ENCODE measurements at regions not wholly inside any gene's neighbourhood (a gene's known extent, or its start where the extent isn't known, plus 50 kb on each side); places are given as distances from the start of the nearest gene placed in this dataset.

DNA sequence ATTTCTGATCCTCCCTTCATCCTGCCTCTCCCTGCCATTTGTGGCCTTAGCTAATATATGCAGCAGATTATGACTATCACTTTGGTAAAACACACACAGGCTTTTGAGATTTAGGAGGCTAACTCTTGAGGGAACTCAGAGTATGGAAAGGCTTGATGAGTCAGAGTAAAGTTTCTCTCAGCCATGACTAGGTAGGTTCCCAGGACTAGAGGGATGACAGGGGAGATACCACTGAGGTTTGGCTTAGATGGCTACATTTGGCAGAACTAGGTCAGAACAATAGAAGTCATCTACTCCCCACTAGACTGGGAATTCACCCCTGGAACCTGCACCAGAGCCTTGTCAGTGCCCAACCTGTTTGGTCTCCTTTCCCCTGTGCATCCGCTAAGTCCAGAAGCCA is 585.7 kb downstream of the TLL1 start:
- Histone ChIP-seq H3K23ac (ENCODE audit: insufficient read length, low read depth, low read length) (no peak overlapping the region), H3K18ac (ENCODE audit: insufficient read length, low read depth, low read length) (no peak overlapping the region), H3K4ac (ENCODE audit: low read depth, low read length) (no peak overlapping the region), H3K4me2 (ENCODE audit: insufficient read depth, insufficient read length, low read length) (no peak overlapping the region), H4K8ac (replicated peaks; ENCODE audit: insufficient read length, low read depth, low read length) (no peak overlapping the region), H3K4me1 (ENCODE audit: insufficient read depth, low read length) (no peaks in the 10 kb centered on the region), H3K27ac (ENCODE audit: insufficient read length, low read depth, low read length) (no peak overlapping the region), H3K79me1 (ENCODE audit: insufficient read depth, low read depth, low read length, poor library complexity, severe bottlenecking) (no peaks in the 10 kb centered on the region), H2AK5ac (ENCODE audit: insufficient read length, low read length) (no peak overlapping the region), H3K56ac (ENCODE audit: insufficient read length, low read depth, low read length) (no peak overlapping the region), H3T11ph (ENCODE audit: low read length) (no peak overlapping the region), H2BK12ac (ENCODE audit: insufficient read length, low read depth, low read length) (no peak overlapping the region), H4K91ac (ENCODE audit: insufficient read length, low read depth, low read length) (no peak overlapping the region), H3K14ac (ENCODE audit: insufficient read depth, low read length) (no peak overlapping the region), H2BK20ac (ENCODE audit: low read depth, low read length, poor library complexity, severe bottlenecking) (no peak overlapping the region), H2BK15ac (ENCODE audit: low read depth, low read length) (no peak overlapping the region), H2BK120ac (ENCODE audit: low read depth, low read length, poor library complexity, severe bottlenecking) (no peak overlapping the region), H2BK5ac (ENCODE audit: insufficient read length, low read length) (no peak overlapping the region), H3K23me2 (ENCODE audit: insufficient read length, low read depth, low read length, poor library complexity, severe bottlenecking) (no peaks in the 10 kb centered on the region), H3K27me3 (ENCODE audit: insufficient read depth, low read length) (no peaks in the 10 kb centered on the region), H4K20me1 (ENCODE audit: control insufficient read depth, insufficient read depth, insufficient read length) (no peaks in the 10 kb centered on the region), H3K9ac (ENCODE audit: extremely low read depth, insufficient read length, low read length) (no peak overlapping the region), H3K79me2 (ENCODE audit: insufficient read depth, low read length) (no peaks in the 10 kb centered on the region), H3K9me3 (ENCODE audit: control insufficient read depth, low read depth, low read length) (no peaks in the 10 kb centered on the region), H4K5ac (ENCODE audit: insufficient read length, low read depth, low read length) (no peak overlapping the region), H2AFZ (ENCODE audit: low read length) (no peak overlapping the region)
- Mint-ChIP-seq H3K27me3 (ENCODE audit: low read depth) (no peaks in the 10 kb centered on the region), H3K36me3 (ENCODE audit: insufficient read depth in 1 of 3, low read depth in 3 of 3) (peaks cover 8 to 25% (median 9%) of the 10 kb centered on the region in 3 experiments; a peak in 6 of 7 replicates), H3K9me3 (peaks cover 18% of the 10 kb centered on the region in 2 experiments), H3K4me3 (no peak overlapping the region), H3K4me1 (peaks cover 3% of the 10 kb centered on the region in 2 experiments; a peak in 3 of 4 replicates), H3K27ac (no peak overlapping the region; a peak in 1 of 7 replicates)
- TF ChIP-seq, protein P1, sequence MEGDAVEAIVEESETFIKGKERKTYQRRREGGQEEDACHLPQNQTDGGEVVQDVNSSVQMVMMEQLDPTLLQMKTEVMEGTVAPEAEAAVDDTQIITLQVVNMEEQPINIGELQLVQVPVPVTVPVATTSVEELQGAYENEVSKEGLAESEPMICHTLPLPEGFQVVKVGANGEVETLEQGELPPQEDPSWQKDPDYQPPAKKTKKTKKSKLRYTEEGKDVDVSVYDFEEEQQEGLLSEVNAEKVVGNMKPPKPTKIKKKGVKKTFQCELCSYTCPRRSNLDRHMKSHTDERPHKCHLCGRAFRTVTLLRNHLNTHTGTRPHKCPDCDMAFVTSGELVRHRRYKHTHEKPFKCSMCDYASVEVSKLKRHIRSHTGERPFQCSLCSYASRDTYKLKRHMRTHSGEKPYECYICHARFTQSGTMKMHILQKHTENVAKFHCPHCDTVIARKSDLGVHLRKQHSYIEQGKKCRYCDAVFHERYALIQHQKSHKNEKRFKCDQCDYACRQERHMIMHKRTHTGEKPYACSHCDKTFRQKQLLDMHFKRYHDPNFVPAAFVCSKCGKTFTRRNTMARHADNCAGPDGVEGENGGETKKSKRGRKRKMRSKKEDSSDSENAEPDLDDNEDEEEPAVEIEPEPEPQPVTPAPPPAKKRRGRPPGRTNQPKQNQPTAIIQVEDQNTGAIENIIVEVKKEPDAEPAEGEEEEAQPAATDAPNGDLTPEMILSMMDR (conservative IDR thresholded peaks at IDR 0.05) = no peak
- DNase-seq = no peak
- no CpG with 5 or more reads among the region's 1 CpG for WGBS (ENCODE audit: extremely low coverage, insufficient read length, low lambda C conversion rate)
